Neural progenitor cell (in vitro differentiated cells): ENCODE measurements at regions not wholly inside any gene's neighbourhood (a gene's known extent, or its start where the extent isn't known, plus 50 kb on each side); places are given as distances from the start of the nearest gene placed in this dataset.

Source experiments
- DNase-seq: peaks from one replicate; pipeline ENCODE4 v3.0.0-alpha.2; 2016; ENCODE audit warnings: low spot score
- H2AFZ ChIP-seq: fragments of 200-600 bp; sonication (generic); replicated peaks from 2 replicates; pipeline ENCODE4 v1.6.1; 2016; ENCODE audit warnings: antibody characterized with exemption
- H3F3A ChIP-seq: fragments of 200-600 bp; sonication (generic); 2 replicates; pipeline ENCODE4 v1.6.1; 2016; ENCODE audit warnings: antibody characterized with exemption, low read depth
- H3K27ac ChIP-seq: fragments of 200-600 bp; sonication (generic); 2 replicates; pipeline ENCODE4 v1.5.1; 2016; ENCODE audit warnings: mild to moderate bottlenecking
- H3K27me3 ChIP-seq: fragments of 200-600 bp; sonication (generic); 2 replicates; pipeline ENCODE4 v1.6.1; 2016; ENCODE audit warnings: mild to moderate bottlenecking, moderate library complexity
- H3K36me3 ChIP-seq: fragments of 200-600 bp; sonication (generic); 2 replicates; pipeline ENCODE4 v1.5.1; 2016
- H3K4me1 ChIP-seq: fragments of 200-600 bp; sonication (generic); 2 replicates; pipeline ENCODE4 v1.6.1; 2016; ENCODE audit warnings: mixed run types
- H3K4me2 ChIP-seq: fragments of 200-600 bp; sonication (generic); 2 replicates; pipeline ENCODE4 v1.6.1; 2016
- H3K4me3 ChIP-seq: fragments of 200-600 bp; sonication (generic); 2 replicates; pipeline ENCODE4 v1.5.1; 2016
- H3K79me2 ChIP-seq: fragments of 200-600 bp; sonication (generic); 2 replicates; pipeline ENCODE4 v1.6.1; 2016; ENCODE audit warnings: low read depth
- H3K9ac ChIP-seq: fragments of 200-600 bp; sonication (generic); 2 replicates; pipeline ENCODE4 v1.6.1; 2016
- H3K9me3 ChIP-seq: fragments of 200-600 bp; sonication (generic); 2 replicates; pipeline ENCODE4 v1.5.1; 2016; ENCODE audit warnings: low read depth
- H4K20me1 ChIP-seq: fragments of 200-600 bp; sonication (generic); 2 replicates; pipeline ENCODE4 v1.6.1; 2016; ENCODE audit warnings: low read depth
- H3K27ac Mint-ChIP-seq: 3 replicates; pipeline ENCODE4 v1.8.0; 2021; ENCODE audit warnings: mixed read lengths
- H3K27me3 Mint-ChIP-seq: 2 replicates; pipeline ENCODE4 v1.8.0; 2022; ENCODE audit warnings: low read depth, mild to moderate bottlenecking, inconsistent platforms, moderate library complexity, mixed read lengths; ENCODE audit not compliant: insufficient read depth
- H3K36me3 Mint-ChIP-seq: 3 replicates; pipeline ENCODE4 v1.8.0; 2021; ENCODE audit warnings: mixed read lengths
- H3K4me1 Mint-ChIP-seq: 3 replicates; pipeline ENCODE4 v1.8.0; 2021; ENCODE audit warnings: mixed read lengths
- H3K4me3 Mint-ChIP-seq: 3 replicates; pipeline ENCODE4 v1.8.0; 2021; ENCODE audit warnings: mild to moderate bottlenecking, moderate library complexity, mixed read lengths
- H3K9me3 Mint-ChIP-seq: 3 replicates; pipeline ENCODE4 v1.8.0; 2020; ENCODE audit warnings: mixed read lengths
- EZH2 ChIP-seq: fragments of 200-600 bp; sonication (generic); IDR thresholded peaks from 2 replicates; pipeline ENCODE4 v1.6.1; 2017; ENCODE audit warnings: antibody characterized with exemption, mild to moderate bottlenecking, moderate library complexity
- EZH2phosphoT487 ChIP-seq: fragments of 200-600 bp; sonication (generic); IDR thresholded peaks from 2 replicates; pipeline ENCODE4 v1.6.1; 2017; ENCODE audit warnings: antibody characterized with exemption
- TF ChIP-seq, protein P1 (sequence below): fragments of 200-600 bp; sonication (generic); IDR thresholded peaks from 2 replicates; pipeline ENCODE4 v1.5.1; 2017; ENCODE audit warnings: antibody characterized with exemption, mild to moderate bottlenecking

DNA sequence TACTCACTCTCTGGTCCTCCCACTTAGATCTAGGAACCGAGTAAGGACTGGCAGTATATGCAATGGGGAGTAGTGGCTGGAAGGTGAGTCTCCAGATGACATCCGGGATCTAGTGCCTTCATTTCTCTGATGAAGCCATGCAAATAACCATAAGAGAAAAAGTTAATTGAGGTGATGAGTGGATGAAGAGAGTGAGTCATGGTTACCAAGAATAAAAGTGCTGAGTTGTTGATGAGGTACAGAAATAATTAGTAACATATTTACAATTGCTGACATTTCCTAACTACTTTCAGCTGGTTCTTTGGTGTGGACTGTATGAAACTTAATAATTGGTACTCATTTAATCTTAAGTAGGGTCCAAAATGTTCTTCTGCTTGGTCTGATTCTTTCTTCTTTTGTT, 146.7 kb upstream of the PITX2 start:
- no peaks in the 10 kb centered on the region for H3K36me3 ChIP-seq
- no peak overlapping the region for H3K4me2 ChIP-seq
- H3K27me3 ChIP-seq: no peaks in the 10 kb centered on the region
- Mint-ChIP-seq H3K27ac (no peak overlapping the region), H3K36me3 (no peaks in the 10 kb centered on the region), H3K4me3 (no peak overlapping the region), H3K9me3 (no peaks in the 10 kb centered on the region), H3K27me3 (no peaks in the 10 kb centered on the region), H3K4me1 (peaks cover 3% of the 10 kb centered on the region)
- no peaks in the 10 kb centered on the region for H3K9me3 ChIP-seq
- H3K4me3 ChIP-seq: no peak overlapping the region
- no peak overlapping the region for H3K27ac ChIP-seq
- H3K79me2 ChIP-seq: no peaks in the 10 kb centered on the region
- H2AFZ ChIP-seq: no peak overlapping the region
- no peaks in the 10 kb centered on the region for H3F3A ChIP-seq
- no peak overlapping the region for H3K9ac ChIP-seq
- no peak for DNase-seq
- no peaks in the 10 kb centered on the region for H3K4me1 ChIP-seq
- TF ChIP-seq EZH2: no peak
- no peak for TF ChIP-seq EZH2phosphoT487
- no peaks in the 10 kb centered on the region for H4K20me1 ChIP-seq

DNA sequence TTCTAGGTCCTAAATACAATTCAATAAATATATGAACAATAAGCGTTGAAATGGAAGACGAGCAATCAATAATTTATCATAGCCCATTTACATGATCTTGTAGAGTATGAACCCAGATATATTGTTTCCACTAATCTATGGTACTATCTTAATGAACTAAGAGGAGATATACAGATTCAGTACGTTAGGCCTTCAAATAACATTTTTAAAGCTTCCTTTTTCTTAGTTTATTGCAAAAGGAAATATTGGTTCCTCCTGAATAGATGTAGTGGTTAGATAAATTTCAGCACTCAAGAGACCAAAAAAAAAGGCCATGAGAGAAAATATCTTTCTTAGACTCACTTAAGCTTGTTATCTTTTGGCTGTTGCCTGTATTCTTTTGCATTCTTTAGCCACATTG, 147.5 kb upstream of the PITX2 start:
- Mint-ChIP-seq H3K36me3 (no peaks in the 10 kb centered on the region), H3K4me3 (no peak overlapping the region), H3K9me3 (no peaks in the 10 kb centered on the region), H3K27me3 (no peaks in the 10 kb centered on the region), H3K4me1 (peaks cover 4% of the 10 kb centered on the region), H3K27ac (no peak overlapping the region)
- Histone ChIP-seq H2AFZ (no peak overlapping the region), H3K27me3 (no peaks in the 10 kb centered on the region), H3K9ac (no peak overlapping the region), H3K9me3 (no peaks in the 10 kb centered on the region), H3K79me2 (no peaks in the 10 kb centered on the region), H3K4me1 (no peaks in the 10 kb centered on the region), H3K4me3 (no peak overlapping the region), H3F3A (no peaks in the 10 kb centered on the region), H3K27ac (no peak overlapping the region), H4K20me1 (no peaks in the 10 kb centered on the region), H3K36me3 (no peaks in the 10 kb centered on the region), H3K4me2 (no peak overlapping the region)
- TF ChIP-seq, protein P1, sequence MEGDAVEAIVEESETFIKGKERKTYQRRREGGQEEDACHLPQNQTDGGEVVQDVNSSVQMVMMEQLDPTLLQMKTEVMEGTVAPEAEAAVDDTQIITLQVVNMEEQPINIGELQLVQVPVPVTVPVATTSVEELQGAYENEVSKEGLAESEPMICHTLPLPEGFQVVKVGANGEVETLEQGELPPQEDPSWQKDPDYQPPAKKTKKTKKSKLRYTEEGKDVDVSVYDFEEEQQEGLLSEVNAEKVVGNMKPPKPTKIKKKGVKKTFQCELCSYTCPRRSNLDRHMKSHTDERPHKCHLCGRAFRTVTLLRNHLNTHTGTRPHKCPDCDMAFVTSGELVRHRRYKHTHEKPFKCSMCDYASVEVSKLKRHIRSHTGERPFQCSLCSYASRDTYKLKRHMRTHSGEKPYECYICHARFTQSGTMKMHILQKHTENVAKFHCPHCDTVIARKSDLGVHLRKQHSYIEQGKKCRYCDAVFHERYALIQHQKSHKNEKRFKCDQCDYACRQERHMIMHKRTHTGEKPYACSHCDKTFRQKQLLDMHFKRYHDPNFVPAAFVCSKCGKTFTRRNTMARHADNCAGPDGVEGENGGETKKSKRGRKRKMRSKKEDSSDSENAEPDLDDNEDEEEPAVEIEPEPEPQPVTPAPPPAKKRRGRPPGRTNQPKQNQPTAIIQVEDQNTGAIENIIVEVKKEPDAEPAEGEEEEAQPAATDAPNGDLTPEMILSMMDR: no peak
- no peak for TF ChIP-seq EZH2phosphoT487
- TF ChIP-seq EZH2: no peak
- no peak for DNase-seq

DNA sequence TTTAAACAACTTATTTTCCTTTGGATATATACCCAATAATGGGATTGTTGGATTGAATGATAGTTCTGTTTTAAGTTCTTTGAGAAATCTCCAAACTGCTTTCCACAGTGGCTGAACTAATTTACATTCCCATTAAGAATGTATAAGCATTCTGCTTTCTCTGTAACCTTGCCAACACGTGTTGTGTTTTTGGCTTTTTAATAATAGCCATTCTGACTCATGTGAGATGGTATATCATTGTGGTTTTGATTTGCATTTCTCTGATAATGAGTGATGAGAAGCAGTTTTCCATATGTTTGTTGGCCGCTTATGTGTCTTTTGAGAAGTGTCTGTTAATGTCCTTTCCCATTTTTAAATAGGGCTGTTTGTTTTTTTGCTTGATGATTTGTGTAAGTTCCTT, 155.6 kb upstream of the PITX2 start:
- Histone ChIP-seq H3K9me3 (no peaks in the 10 kb centered on the region), H3K4me1 (no peaks in the 10 kb centered on the region), H3K27ac (no peak overlapping the region), H4K20me1 (no peaks in the 10 kb centered on the region), H3K36me3 (no peaks in the 10 kb centered on the region), H2AFZ (no peak overlapping the region), H3K79me2 (no peaks in the 10 kb centered on the region), H3K4me2 (no peak overlapping the region), H3K9ac (no peak overlapping the region), H3K27me3 (no peaks in the 10 kb centered on the region), H3K4me3 (no peak overlapping the region), H3F3A (no peaks in the 10 kb centered on the region)
- DNase-seq: no peak
- H3K9me3 Mint-ChIP-seq: no peaks in the 10 kb centered on the region
- H3K27me3 Mint-ChIP-seq: no peaks in the 10 kb centered on the region
- no peak overlapping the region for H3K27ac Mint-ChIP-seq
- H3K4me1 Mint-ChIP-seq: peaks cover 4% of the 10 kb centered on the region
- H3K4me3 Mint-ChIP-seq: no peak overlapping the region
- no peaks in the 10 kb centered on the region for H3K36me3 Mint-ChIP-seq
- TF ChIP-seq EZH2: no peak
- TF ChIP-seq EZH2phosphoT487: no peak
- TF ChIP-seq, protein P1: no peak

DNA sequence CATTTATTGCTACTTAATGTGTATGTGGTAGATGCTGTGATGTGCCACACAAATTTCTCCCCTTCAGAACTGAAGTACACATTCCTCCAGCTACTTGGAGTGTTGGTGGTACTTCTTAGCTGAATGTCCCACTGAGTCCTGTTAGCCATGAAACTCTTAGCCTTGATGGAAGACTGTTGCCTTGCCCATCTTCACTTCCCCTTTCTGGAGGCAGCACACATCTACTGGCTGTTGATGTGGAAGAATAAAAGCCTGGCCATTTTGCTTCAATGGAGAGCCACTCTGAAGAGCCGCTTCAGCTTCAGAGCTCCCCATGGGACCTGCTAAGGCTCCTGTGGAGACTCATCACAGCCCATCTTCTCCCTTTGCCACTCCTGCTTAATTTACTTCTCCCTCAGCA, 157.7 kb upstream of the PITX2 start:
- H3K4me3 ChIP-seq: no peak overlapping the region
- no peak overlapping the region for H3K9ac ChIP-seq
- no peaks in the 10 kb centered on the region for H3F3A ChIP-seq
- no peak overlapping the region for H3K4me2 ChIP-seq
- H3K27me3 Mint-ChIP-seq: no peaks in the 10 kb centered on the region
- no peaks in the 10 kb centered on the region for H3K79me2 ChIP-seq
- no peak for DNase-seq
- no peaks in the 10 kb centered on the region for H3K4me1 Mint-ChIP-seq
- H3K27me3 ChIP-seq: no peaks in the 10 kb centered on the region
- H3K9me3 ChIP-seq: no peaks in the 10 kb centered on the region
- no peaks in the 10 kb centered on the region for H3K36me3 ChIP-seq
- H3K36me3 Mint-ChIP-seq: no peaks in the 10 kb centered on the region
- no peak overlapping the region for H2AFZ ChIP-seq
- H3K27ac ChIP-seq: no peak overlapping the region
- no peaks in the 10 kb centered on the region for H3K9me3 Mint-ChIP-seq
- no peaks in the 10 kb centered on the region for H4K20me1 ChIP-seq
- no peak overlapping the region for H3K27ac Mint-ChIP-seq
- H3K4me1 ChIP-seq: no peaks in the 10 kb centered on the region
- H3K4me3 Mint-ChIP-seq: no peak overlapping the region
- TF ChIP-seq EZH2phosphoT487: no peak
- TF ChIP-seq EZH2: no peak
- TF ChIP-seq, protein P1: no peak
